ENCODE measurements at regions not wholly inside any gene's neighbourhood (a gene's known extent, or its start where the extent isn't known, plus 50 kb on each side); places are given as distances from the start of the nearest gene placed in this dataset.

- no peak for DNase-seq (ENCODE audit: low spot score)
Observed at GRCh38 chr4:136443006-136443405, 1089.3 kb downstream of the PCDH18 start.

- no peak for DNase-seq (ENCODE audit: low spot score)
Observed at GRCh38 chr4:136442447-136442846, 1089.8 kb downstream of the PCDH18 start.

- DNase-seq (ENCODE audit: low spot score): no peak
Observed at GRCh38 chr4:136441629-136442282, 1090.5 kb downstream of the PCDH18 start.

GRCh38 chr4:136438645-136439044, 1093.6 kb downstream of the PCDH18 start:
- no peak for DNase-seq (ENCODE audit: low spot score)

GRCh38 chr4:136424052-136424451, 1108.2 kb downstream of the PCDH18 start:
- DNase-seq (ENCODE audit: low spot score): no peak

- no peak for DNase-seq (ENCODE audit: low spot score)
Observed at GRCh38 chr4:136414981-136415380, 1117.3 kb downstream of the PCDH18 start.

- no peak for DNase-seq (ENCODE audit: low spot score)
Observed at GRCh38 chr4:136412708-136413107, 1119.6 kb downstream of the PCDH18 start.

GRCh38 chr4:136400829-136401228, 1131.5 kb downstream of the PCDH18 start:
- DNase-seq (ENCODE audit: low spot score): no peak

- DNase-seq (ENCODE audit: low spot score): no peak
Observed at GRCh38 chr4:136395212-136395722, 1137.0 kb downstream of the PCDH18 start.

GRCh38 chr4:136392576-136392975, 1139.7 kb downstream of the PCDH18 start:
- DNase-seq (ENCODE audit: low spot score): no peak

- no peak for DNase-seq (ENCODE audit: low spot score)
Observed at GRCh38 chr4:136390824-136391223, 1141.5 kb downstream of the PCDH18 start.

- DNase-seq (ENCODE audit: low spot score): no peak
Observed at GRCh38 chr4:136383082-136383481, 1149.2 kb downstream of the PCDH18 start.

- no peak for DNase-seq (ENCODE audit: low spot score)
Observed at GRCh38 chr4:136371231-136371630, 1161.1 kb downstream of the PCDH18 start.

GRCh38 chr4:136369073-136369472, 1163.2 kb downstream of the PCDH18 start:
- no peak for DNase-seq (ENCODE audit: low spot score)

- DNase-seq (ENCODE audit: low spot score): no peak
Observed at GRCh38 chr4:136357556-136357955, 1174.7 kb downstream of the PCDH18 start.

GRCh38 chr4:136355970-136356369, 1176.3 kb downstream of the PCDH18 start:
- DNase-seq (ENCODE audit: low spot score): no peak

- DNase-seq (ENCODE audit: low spot score): no peak
Observed at GRCh38 chr4:136343340-136343739, 1189.0 kb downstream of the PCDH18 start.

- DNase-seq (ENCODE audit: low spot score): no peak
Observed at GRCh38 chr4:136342666-136343065, 1189.6 kb downstream of the PCDH18 start.

- DNase-seq (ENCODE audit: low spot score): no peak
Observed at GRCh38 chr4:136337216-136337615, 1195.1 kb downstream of the PCDH18 start.

- DNase-seq (ENCODE audit: low spot score): no peak
Observed at GRCh38 chr4:136336479-136336878, 1195.8 kb downstream of the PCDH18 start.

GRCh38 chr4:136329042-136329662, 1203.1 kb downstream of the PCDH18 start:
- DNase-seq (ENCODE audit: low spot score): no peak

GRCh38 chr4:136328131-136328530, 1204.2 kb downstream of the PCDH18 start:
- DNase-seq (ENCODE audit: low spot score): no peak

- DNase-seq (ENCODE audit: low spot score): no peak
Observed at GRCh38 chr4:136320465-136320813, 1211.9 kb downstream of the PCDH18 start.
